ENCODE measurements at regions not wholly inside any gene's neighbourhood (a gene's known extent, or its start where the extent isn't known, plus 50 kb on each side); places are given as distances from the start of the nearest gene placed in this dataset.

DNA sequence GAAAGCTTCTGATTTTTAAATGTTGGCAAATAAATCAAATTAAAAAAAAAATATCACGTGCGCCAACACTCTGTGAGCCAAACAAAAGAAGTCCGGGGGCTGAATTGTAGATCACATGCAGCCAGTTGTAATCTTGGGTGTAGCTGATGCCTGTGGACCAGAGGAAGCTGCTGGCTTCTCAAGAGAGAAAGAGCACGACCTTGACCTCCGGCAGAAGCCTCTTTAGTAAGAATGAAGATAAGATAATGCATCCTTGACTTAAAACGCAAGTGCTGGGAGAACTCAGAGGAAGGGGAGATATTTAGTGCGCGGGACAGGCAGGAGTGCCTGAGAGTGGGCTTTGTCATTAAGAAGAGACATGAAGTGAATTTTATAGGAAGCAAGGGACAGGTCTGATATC lies 162.8 kb upstream of the TBX3 start:
- no peak for TF ChIP-seq POLR2A (IDR thresholded peaks at IDR 0.05)
- TF ChIP-seq, protein P1, sequence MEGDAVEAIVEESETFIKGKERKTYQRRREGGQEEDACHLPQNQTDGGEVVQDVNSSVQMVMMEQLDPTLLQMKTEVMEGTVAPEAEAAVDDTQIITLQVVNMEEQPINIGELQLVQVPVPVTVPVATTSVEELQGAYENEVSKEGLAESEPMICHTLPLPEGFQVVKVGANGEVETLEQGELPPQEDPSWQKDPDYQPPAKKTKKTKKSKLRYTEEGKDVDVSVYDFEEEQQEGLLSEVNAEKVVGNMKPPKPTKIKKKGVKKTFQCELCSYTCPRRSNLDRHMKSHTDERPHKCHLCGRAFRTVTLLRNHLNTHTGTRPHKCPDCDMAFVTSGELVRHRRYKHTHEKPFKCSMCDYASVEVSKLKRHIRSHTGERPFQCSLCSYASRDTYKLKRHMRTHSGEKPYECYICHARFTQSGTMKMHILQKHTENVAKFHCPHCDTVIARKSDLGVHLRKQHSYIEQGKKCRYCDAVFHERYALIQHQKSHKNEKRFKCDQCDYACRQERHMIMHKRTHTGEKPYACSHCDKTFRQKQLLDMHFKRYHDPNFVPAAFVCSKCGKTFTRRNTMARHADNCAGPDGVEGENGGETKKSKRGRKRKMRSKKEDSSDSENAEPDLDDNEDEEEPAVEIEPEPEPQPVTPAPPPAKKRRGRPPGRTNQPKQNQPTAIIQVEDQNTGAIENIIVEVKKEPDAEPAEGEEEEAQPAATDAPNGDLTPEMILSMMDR (IDR thresholded peaks at IDR 0.05): no peak
- H3K4me1 ChIP-seq: no peaks in the 10 kb centered on the region
- 82 to 87% methylated on average over 8 of the region's 8 CpGs for WGBS, 2 donors
- intact Hi-C loops (cut with DNase I): no loop called here
- H3K27me3 ChIP-seq: no peaks in the 10 kb centered on the region
- no peak overlapping the region for H3K4me3 ChIP-seq (replicated peaks in 1 of 3)
- no peaks in the 10 kb centered on the region for H3K9me3 ChIP-seq
- H3K36me3 ChIP-seq: no peaks in the 10 kb centered on the region
- H3K27ac ChIP-seq: no peak overlapping the region
- DNase-seq: no peak

DNA sequence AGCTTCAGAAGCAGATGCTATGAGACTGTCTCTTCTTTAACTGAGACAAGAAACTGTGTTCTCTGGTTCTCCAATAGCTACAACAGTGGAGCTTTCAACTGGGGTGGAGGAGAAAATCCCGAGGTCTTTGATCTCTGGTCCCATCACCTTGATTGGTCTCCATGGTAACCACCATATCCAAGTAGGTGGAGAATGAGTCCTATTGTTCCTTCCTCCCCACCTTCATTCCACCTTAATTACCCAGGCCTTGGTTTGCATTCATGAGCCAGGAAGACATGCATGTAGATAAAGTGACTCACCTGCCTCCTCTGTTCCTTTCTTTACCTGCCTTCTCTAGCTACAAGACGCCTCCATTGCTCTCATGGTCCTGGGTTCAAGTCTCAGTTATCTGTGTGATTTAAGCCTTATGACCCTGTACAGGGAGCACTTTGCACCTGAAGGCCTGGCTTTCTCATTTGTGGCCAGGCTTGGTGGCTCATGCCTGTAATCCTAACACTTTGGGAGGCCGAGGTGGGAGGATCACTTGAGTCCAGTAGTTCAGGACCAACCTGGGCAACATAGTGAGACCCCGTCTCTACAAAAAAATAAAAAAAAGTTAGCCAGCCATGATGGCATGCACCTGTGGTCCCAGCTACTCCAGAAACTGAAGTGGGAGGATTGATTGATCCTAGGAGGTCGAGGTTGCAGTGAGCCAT lies 157.7 kb upstream of the TBX3 start:
- TF ChIP-seq, protein P1 (IDR thresholded peaks at IDR 0.05): no peak
- no peak for TF ChIP-seq POLR2A (IDR thresholded peaks at IDR 0.05)
- Histone ChIP-seq H3K9me3 (no peaks in the 10 kb centered on the region), H3K27me3 (no peaks in the 10 kb centered on the region), H3K4me3 (replicated peaks in 1 of 3) (no peak overlapping the region), H3K36me3 (no peaks in the 10 kb centered on the region), H3K4me1 (no peaks in the 10 kb centered on the region), H3K27ac (no peak overlapping the region)
- 86% methylated on average over 5 of the region's 5 CpGs for WGBS, 2 donors
- no peak for DNase-seq
- intact Hi-C loops (cut with DNase I): no loop called here

DNA sequence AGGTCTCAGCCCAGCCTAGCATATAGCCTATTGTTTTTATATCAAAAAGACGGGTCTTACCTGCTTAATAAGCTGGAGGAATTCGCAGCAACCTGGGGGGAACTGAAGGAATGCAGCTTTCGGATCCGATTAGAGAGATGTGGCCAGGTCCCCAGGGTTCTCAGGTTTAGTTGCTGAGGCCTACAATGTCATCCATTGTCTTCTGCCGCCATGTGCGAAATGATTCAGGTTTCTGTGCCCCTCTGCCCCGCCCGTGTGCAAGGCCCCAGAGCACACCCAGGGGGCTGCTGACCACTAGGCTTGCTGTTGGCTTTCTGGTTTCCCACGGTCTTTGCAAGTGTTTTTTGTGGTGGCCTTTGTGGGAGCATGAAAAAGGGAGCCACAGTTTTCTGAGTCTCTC lies 154.5 kb upstream of the TBX3 start:
- H3K4me3 ChIP-seq (replicated peaks in 1 of 3): no peak overlapping the region

DNA sequence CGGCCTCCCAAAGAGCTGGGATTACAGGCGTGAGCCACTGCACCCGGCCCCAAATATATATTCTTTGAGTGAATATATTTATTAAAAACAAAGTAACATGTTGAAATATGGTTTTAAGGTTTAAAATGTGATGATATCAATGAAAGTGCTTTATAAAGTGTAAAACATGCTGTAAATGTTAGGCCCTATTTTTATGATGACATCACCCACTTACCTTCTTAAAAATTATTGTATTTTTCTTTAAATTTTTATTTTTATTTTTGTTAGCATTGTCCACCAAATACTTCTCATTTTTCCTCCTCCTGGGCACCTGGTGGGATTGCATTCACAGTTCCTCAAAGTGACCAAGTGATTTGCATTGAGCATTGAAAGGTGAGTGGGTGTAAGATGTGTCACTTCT lies 152.6 kb upstream of the TBX3 start:
- WGBS, 2 donors: 95 to 98% methylated on average over 3 of the region's 3 CpGs
- intact Hi-C loops (cut with DNase I): no loop called here

More for the DNA sequence above, 154.5 kb upstream of the TBX3 start:
- no peaks in the 10 kb centered on the region for H3K4me1 ChIP-seq
- H3K27ac ChIP-seq: no peak overlapping the region
- DNase-seq: no peak
- 91 to 93% methylated on average over 9 of the region's 9 CpGs for WGBS, 2 donors
- H3K9me3 ChIP-seq: no peaks in the 10 kb centered on the region
- no peak for TF ChIP-seq POLR2A (IDR thresholded peaks at IDR 0.05)
- TF ChIP-seq, protein P1 (IDR thresholded peaks at IDR 0.05): no peak
- intact Hi-C loops (cut with DNase I): no loop called here
- no peaks in the 10 kb centered on the region for H3K36me3 ChIP-seq
- H3K27me3 ChIP-seq: no peaks in the 10 kb centered on the region

DNA sequence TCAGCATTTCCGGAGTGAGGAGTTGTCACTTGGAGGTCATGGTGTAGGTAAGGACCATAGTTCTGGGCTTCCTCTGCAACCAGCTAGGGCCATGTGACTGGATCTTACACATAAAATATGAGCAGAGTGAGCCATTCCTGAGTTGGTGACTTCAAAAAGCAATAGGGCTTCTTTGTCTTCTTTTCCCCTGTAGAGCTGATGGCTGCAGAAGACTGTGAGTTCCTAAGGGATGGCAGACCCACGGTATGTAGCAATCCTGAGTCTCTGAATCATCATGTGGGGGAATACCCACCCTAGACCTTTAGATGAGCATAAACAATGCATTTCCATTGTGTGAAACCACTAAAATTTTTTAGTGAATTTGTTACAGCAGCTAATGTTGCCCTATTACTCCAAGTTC lies 151.1 kb upstream of the TBX3 start:
- Histone ChIP-seq H3K4me3 (replicated peaks in 1 of 3) (no peak overlapping the region), H3K9me3 (no peaks in the 10 kb centered on the region), H3K4me1 (no peaks in the 10 kb centered on the region), H3K27ac (no peak overlapping the region), H3K27me3 (no peaks in the 10 kb centered on the region), H3K36me3 (no peaks in the 10 kb centered on the region)
- WGBS, 2 donors: 92 to 93% methylated on average over 2 of the region's 2 CpGs
- no peak for DNase-seq
- no peak for TF ChIP-seq POLR2A (IDR thresholded peaks at IDR 0.05)
- TF ChIP-seq, protein P1 (IDR thresholded peaks at IDR 0.05): no peak
- intact Hi-C loops (cut with DNase I): no loop called here

More for the DNA sequence above, 152.6 kb upstream of the TBX3 start:
- H3K27me3 ChIP-seq: no peaks in the 10 kb centered on the region
- H3K36me3 ChIP-seq: no peaks in the 10 kb centered on the region
- no peaks in the 10 kb centered on the region for H3K9me3 ChIP-seq
- TF ChIP-seq POLR2A (IDR thresholded peaks at IDR 0.05): no peak
- TF ChIP-seq, protein P1 (IDR thresholded peaks at IDR 0.05): no peak
- H3K4me1 ChIP-seq: no peaks in the 10 kb centered on the region
- H3K27ac ChIP-seq: no peak overlapping the region
- no peak overlapping the region for H3K4me3 ChIP-seq (replicated peaks in 1 of 3)
- no peak for DNase-seq

All from thyroid gland (tissue), 4 donors.